ENCODE measurements at regions not wholly inside any gene's neighbourhood (a gene's known extent, or its start where the extent isn't known, plus 50 kb on each side); places are given as distances from the start of the nearest gene placed in this dataset.
"Not testable (repeated sequence)": the region's sequence is repeated elsewhere in the genome, so short reads cannot be mapped to it uniquely, and the experiment has no call there.

DNA sequence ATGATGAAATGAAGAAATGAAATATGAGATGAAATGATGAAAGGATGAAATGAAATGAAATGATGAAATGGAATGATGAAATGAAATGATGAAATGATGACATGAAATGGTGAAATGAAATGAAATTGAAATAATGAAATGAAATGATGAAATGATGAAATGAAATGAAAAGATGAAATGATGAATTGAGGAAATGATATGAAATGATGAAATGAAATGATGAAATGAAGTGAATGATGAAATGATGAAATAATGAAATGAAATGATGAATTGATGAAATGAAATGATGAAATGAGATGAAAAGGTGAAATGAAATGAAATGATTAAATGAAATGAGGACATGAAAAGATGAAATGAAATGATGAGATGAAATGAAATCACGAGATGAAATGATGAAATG, 639.2 kb downstream of the GOLGA6L6 start:
- H2BK5ac ChIP-seq (ENCODE audit: low read depth, low read length); H3K4me3 ChIP-seq (ENCODE audit: extremely low read depth in 1 of 4, insufficient read depth in 2 of 4, low read depth in 3 of 4, low read length in 4 of 4); H3K4ac ChIP-seq (replicated peaks; ENCODE audit: insufficient read length, low read depth, low read length); H4K5ac ChIP-seq (ENCODE audit: insufficient read length, low read depth, low read length); H3K18ac ChIP-seq (ENCODE audit: extremely low read depth, low read length); H3K23ac ChIP-seq (ENCODE audit: insufficient read length); H3K79me2 ChIP-seq (ENCODE audit: control insufficient read depth in 1 of 2, insufficient read depth in 2 of 2, low read length in 2 of 2); H2AFZ ChIP-seq (ENCODE audit: low read length); H4K20me1 ChIP-seq (replicated peaks in 1 of 2; ENCODE audit: control insufficient read depth in 1 of 2, insufficient read depth in 2 of 2, low read length in 2 of 2); H2BK120ac ChIP-seq (replicated peaks; ENCODE audit: low read depth, low read length); H3K9ac ChIP-seq (replicated peaks in 1 of 4; ENCODE audit: extremely low read depth in 1 of 4, low read depth in 3 of 4, low read length in 3 of 4); H2BK20ac ChIP-seq (ENCODE audit: low read length); H3K27ac ChIP-seq (ENCODE audit: low read depth, low read length); H4K8ac ChIP-seq (ENCODE audit: extremely low read depth, insufficient read depth, low read length); H3K27me3 ChIP-seq (replicated peaks in 1 of 4; ENCODE audit: control insufficient read depth in 3 of 4, extremely low read depth in 1 of 4, insufficient read depth in 3 of 4, low read length in 3 of 4); H3K4me2 ChIP-seq (ENCODE audit: insufficient read depth in 1 of 2, low read depth in 2 of 2, low read length in 2 of 2); DNase-seq (ENCODE audit: low read depth in 1 of 2, low spot score in 2 of 2); CTCF ChIA-PET (ENCODE audit: partially characterized antibody); H3K14ac ChIP-seq (ENCODE audit: insufficient read length); H3K79me1 ChIP-seq (ENCODE audit: low read depth, low read length); H2BK15ac ChIP-seq (ENCODE audit: low read length); H3K36me3 ChIP-seq (ENCODE audit: control insufficient read depth in 2 of 4, insufficient read depth in 4 of 4, low read length in 3 of 4); FAIRE-seq; POLR2A ChIA-PET (ENCODE audit: partially characterized antibody); H3K4me1 ChIP-seq (replicated peaks in 1 of 4; ENCODE audit: control insufficient read depth in 3 of 4, insufficient read depth in 4 of 4, low read length in 3 of 4); H3K23me2 ChIP-seq (ENCODE audit: low read depth, low read length); H4K91ac ChIP-seq (replicated peaks; ENCODE audit: insufficient read length, low read length); H2AK5ac ChIP-seq (ENCODE audit: low read depth, low read length); H2BK12ac ChIP-seq (ENCODE audit: low read depth, low read length); H3K56ac ChIP-seq (replicated peaks; ENCODE audit: insufficient read length, low read depth, low read length): not testable (repeated sequence)
- peaks cover 8 to 29% of the 10 kb centered on the region in 2 experiments; a peak in 2 of 4 replicates for H3K9me3 ChIP-seq (ENCODE audit: insufficient read depth in 2 of 2, low read depth in 1 of 2, low read length in 1 of 2)
- 83% methylated on average over 1 of the region's 1 CpG; no CpG with 5 or more reads in 1 of the 2 experiments for WGBS, 2 experiments (ENCODE audit: extremely low coverage in 1 of 2, insufficient coverage in 1 of 2, insufficient read length in 1 of 2, insufficient replicate concordance in 2 of 2, low coverage in 1 of 2, low lambda C conversion rate in 2 of 2, missing lambda C conversion rate in 1 of 2)

DNA sequence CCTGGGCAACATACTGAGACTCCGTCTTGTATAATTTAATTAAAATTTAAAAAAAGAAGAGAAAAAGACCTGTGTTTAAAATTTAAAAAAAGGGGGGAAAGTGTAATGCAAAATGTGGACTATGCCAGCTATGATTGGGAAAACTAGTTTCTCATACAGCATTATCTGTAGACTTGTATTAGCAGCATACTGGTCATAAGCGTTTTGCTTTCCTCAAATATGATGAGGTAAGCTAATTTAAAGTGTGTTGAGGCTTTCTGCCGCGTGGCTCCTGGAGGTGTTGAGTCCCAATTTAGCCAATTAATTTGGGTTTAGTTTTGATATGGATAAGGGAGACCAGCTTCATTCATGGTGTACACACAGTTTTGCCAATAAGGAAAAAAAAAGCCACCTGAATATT, 640.2 kb downstream of the GOLGA6L6 start:
- H2BK120ac ChIP-seq (replicated peaks; ENCODE audit: low read depth, low read length); H3K14ac ChIP-seq (ENCODE audit: insufficient read length); H3K18ac ChIP-seq (ENCODE audit: extremely low read depth, low read length); DNase-seq (ENCODE audit: low read depth in 1 of 2, low spot score in 2 of 2); H2BK5ac ChIP-seq (ENCODE audit: low read depth, low read length); H4K91ac ChIP-seq (replicated peaks; ENCODE audit: insufficient read length, low read length); H3K4me3 ChIP-seq (ENCODE audit: extremely low read depth in 1 of 4, insufficient read depth in 2 of 4, low read depth in 3 of 4, low read length in 4 of 4); H2AK5ac ChIP-seq (ENCODE audit: low read depth, low read length); H3K4me1 ChIP-seq (replicated peaks in 1 of 4; ENCODE audit: control insufficient read depth in 3 of 4, insufficient read depth in 4 of 4, low read length in 3 of 4); H2BK15ac ChIP-seq (ENCODE audit: low read length); FAIRE-seq; H2AFZ ChIP-seq (ENCODE audit: low read length); H3K23ac ChIP-seq (ENCODE audit: insufficient read length); H3K36me3 ChIP-seq (ENCODE audit: control insufficient read depth in 2 of 4, insufficient read depth in 4 of 4, low read length in 3 of 4); H3K4ac ChIP-seq (replicated peaks; ENCODE audit: insufficient read length, low read depth, low read length); H4K20me1 ChIP-seq (replicated peaks in 1 of 2; ENCODE audit: control insufficient read depth in 1 of 2, insufficient read depth in 2 of 2, low read length in 2 of 2); H3K79me2 ChIP-seq (ENCODE audit: control insufficient read depth in 1 of 2, insufficient read depth in 2 of 2, low read length in 2 of 2); POLR2A ChIA-PET (ENCODE audit: partially characterized antibody); H3K79me1 ChIP-seq (ENCODE audit: low read depth, low read length); H4K5ac ChIP-seq (ENCODE audit: insufficient read length, low read depth, low read length); H3K4me2 ChIP-seq (ENCODE audit: insufficient read depth in 1 of 2, low read depth in 2 of 2, low read length in 2 of 2); H2BK20ac ChIP-seq (ENCODE audit: low read length); H3K27ac ChIP-seq (ENCODE audit: low read depth, low read length); H4K8ac ChIP-seq (ENCODE audit: extremely low read depth, insufficient read depth, low read length); H2BK12ac ChIP-seq (ENCODE audit: low read depth, low read length); H3K27me3 ChIP-seq (replicated peaks in 1 of 4; ENCODE audit: control insufficient read depth in 3 of 4, extremely low read depth in 1 of 4, insufficient read depth in 3 of 4, low read length in 3 of 4); H3K9ac ChIP-seq (replicated peaks in 1 of 4; ENCODE audit: extremely low read depth in 1 of 4, low read depth in 3 of 4, low read length in 3 of 4); H3K23me2 ChIP-seq (ENCODE audit: low read depth, low read length); CTCF ChIA-PET (ENCODE audit: partially characterized antibody); H3K56ac ChIP-seq (replicated peaks; ENCODE audit: insufficient read length, low read depth, low read length): not testable (repeated sequence)
- peaks cover 8 to 31% of the 10 kb centered on the region in 2 experiments; a peak in 2 of 4 replicates for H3K9me3 ChIP-seq (ENCODE audit: insufficient read depth in 2 of 2, low read depth in 1 of 2, low read length in 1 of 2)
- 73% methylated on average over 3 of the region's 4 CpGs; no CpG with 5 or more reads in 1 of the 2 experiments for WGBS, 2 experiments (ENCODE audit: extremely low coverage in 1 of 2, insufficient coverage in 1 of 2, insufficient read length in 1 of 2, insufficient replicate concordance in 2 of 2, low coverage in 1 of 2, low lambda C conversion rate in 2 of 2, missing lambda C conversion rate in 1 of 2)
